ENCODE measurements at regions not wholly inside any gene's neighbourhood (a gene's known extent, or its start where the extent isn't known, plus 50 kb on each side); places are given as distances from the start of the nearest gene placed in this dataset.

DNA sequence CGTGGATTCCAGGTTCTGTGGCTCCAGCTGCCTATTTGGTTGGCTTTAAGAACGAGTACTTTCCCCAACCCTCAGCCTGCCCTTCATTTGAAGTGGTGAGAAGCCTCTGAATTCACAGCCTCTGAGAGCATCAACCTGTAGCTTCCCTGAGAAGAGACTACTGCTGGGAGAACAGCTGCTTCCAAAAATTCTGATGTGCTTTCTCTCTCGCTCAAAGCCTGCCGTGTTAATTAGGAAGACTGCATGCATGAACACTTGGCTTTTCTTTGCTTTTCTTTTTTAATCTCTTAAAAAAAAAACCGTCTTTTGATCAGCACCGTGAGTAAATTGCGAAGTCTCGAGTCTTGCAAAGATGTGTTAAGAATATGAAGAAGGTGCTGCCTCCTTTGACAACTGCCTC is 153.4 kb upstream of the MAP1B start:
- DNase-seq, result no peak

DNA sequence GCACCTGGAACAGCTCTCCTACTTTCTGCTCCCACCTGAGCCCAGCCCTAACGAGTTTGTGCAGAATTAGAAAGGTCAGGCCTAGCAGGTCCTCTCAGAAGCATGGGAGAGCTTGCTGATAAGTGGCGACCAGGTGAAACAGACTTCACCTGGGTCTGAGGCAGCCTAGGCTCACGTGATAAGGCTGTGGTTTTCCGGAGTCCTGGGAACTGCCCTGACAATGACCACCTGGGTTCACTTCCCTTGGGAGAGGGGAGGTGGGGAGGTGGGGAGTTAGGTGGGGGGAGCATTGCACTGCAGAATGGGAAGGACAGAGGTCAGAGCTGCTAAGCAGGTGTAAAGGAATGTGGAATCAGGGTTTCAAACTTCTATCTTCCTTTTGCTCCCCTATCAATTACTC is 152.9 kb upstream of the MAP1B start:
- DNase-seq, result no peak

DNA sequence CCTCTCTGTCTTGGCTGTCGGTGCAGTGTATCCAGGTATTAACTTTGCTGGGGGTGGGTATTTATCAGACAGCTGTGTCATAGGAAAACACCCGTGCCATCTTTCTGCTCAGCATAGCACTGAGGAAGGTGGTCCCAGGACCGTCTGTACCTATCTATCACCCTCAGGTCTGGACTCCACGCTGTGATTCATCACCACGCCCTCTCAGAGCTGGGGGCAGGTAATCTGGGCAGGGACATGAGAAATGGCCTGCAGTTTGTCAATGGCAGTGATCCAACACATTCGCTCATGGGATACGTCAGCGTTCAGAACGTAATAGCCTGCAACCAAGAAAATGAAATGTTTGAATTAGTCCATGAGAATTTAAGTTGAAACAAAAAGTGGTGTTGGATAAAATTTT is 151.6 kb upstream of the MAP1B start:
- DNase-seq, result no peak

DNA sequence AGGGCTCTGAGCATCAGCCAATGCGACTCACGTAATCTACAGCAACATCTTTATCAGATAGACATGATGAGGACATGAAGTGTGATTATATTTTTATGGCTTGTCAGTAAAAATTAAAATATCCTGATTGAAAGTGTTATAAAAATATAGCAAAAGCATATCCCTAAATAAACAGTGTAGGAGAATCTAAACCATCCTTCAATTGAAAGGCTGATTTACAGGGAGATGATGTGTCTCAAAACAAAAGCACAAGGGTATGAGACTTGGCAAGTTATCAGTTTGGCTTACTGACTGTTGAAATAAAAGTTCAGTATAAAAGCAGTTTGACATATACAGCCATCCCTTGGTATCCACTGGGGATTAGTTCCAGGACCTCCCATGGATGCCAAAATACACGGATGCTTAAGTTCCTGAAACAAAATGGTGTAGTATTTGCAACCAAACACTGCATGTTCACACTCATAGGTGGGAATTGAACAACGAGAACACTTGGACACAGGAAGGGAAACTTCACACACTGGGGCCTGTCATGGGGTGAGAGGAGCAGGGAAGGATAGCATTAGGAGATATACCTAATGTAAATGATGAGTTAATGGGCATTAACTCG is 149.9 kb upstream of the MAP1B start:
- DNase-seq, result no peak

DNA sequence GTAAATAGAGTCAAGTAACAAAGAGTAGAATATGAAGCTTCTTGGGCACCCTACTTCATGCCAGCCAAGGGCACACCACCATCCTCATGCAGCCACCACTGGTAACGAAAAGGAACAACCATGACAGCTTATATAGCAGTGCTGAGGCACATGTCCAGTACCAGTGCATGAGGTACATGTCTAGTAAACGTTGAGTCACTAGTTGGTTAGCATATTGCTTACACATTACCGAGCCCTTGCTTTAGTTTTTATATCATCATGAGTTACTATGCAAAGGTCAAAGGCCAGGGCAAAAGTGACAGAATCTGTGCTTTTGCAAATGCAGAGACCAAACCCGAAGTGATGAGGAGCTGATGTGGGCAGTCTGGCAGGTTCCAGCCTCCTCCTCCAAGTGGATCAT is 147.1 kb upstream of the MAP1B start:
- DNase-seq, result no peak

DNA sequence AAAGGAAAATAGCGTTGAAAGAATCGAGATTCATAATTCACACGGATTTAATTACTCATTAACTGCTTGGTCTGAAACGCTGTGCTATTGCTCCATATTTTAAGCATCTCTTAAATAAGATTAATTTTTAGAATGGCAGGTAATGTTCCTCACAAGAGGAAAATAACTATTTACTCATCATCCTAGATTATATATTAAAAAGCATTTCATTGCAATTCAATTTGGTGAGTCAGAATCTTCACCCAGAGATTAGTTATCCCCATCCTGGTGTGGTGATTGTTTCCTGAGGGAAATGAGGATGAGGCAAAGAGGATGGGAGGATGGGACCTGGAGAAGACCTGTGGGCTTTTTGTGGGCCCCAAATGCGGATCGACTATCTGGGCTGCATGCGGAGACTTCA is 145.5 kb upstream of the MAP1B start:
- DNase-seq, result no peak

DNA sequence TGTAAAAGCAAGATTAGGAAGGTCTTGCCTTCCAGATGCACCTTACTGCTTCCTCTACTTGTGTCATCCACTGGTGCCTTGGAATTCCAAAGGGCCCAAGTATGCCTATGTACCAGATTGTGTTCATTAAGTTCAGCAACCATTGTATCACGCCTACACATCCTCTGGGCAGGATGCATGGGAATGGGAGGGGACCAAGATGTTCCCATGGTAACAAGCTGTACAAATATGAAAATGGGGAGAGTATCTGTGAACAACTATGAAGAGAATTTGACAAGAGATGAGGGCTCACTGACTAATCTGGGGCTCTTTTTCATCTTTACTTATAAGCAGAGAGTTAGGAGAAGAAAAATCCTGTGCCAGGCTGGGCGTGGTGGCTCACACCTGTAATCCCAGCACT is 137.8 kb upstream of the MAP1B start:
- no peak for DNase-seq

DNA sequence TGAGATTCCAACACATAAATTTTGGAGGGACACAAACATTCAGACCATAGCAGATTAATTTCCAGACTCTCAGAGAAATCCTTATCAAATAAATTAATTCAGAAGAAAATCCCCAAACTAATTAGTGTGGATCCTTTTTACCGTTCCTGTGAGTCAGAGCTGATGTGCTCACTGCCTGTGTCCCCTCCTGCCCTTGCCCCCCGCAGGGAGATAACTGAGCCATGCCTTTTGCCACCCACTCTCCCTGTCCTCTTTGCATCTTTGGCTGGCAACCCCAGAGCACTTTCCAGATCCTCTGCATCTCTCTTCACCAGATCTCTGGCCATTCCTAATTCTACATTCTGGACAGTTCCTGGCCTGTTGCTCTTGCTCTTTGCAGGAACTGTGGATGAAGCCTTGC is 135.4 kb upstream of the MAP1B start:
- no peak for DNase-seq

DNA sequence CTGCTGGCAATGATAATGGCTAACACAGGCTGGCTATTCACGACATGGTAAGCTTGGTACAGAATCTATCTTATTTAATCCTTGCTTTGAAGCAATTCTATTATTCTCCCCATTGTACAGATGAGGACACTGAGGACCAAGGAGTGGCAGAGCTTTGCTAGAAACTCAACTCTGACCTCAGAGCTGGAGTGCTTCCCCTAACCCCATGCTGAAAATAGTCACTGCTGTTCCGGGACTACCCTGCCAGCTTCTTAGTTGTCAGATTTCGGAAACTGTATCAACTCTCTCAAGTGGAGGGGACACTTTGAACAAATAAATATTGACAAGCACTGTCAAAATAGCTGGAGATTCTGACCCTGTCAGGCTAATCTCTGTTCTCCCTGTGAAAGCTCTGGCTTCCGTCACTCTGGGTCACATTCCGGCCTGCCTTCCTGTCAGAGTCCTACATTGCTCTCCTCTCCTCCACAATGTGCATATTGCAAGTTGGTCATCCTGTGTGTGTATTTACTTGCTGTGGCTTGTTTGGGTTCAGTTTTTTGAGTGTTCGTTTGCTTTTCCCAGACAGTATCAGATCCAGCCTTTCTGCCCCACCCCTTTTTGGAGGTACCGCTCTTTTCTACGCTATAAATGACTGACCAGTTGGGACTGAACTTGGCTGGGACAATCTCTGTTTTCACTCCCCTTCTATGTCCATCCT is 134.3 kb upstream of the MAP1B start:
- DNase-seq, result no peak

DNA sequence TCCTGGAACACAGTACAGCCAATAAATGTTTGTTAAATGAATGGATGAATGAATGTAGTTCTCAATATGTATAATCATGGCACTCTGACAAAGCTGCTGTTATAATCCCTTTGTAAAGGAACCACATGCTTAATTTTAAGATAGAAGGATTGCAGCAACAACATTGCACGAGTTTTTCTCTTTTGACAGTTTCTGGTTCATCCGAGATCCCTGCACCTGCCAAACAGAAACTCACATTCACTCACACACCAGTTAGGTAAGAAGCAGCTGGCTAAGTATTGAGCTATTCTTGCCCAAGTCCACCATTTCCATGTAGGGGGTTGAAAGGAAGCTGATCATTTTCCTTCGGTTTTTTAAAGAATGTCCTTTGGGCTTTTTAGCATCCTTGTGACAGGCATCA is 133.7 kb upstream of the MAP1B start:
- no peak for DNase-seq

DNA sequence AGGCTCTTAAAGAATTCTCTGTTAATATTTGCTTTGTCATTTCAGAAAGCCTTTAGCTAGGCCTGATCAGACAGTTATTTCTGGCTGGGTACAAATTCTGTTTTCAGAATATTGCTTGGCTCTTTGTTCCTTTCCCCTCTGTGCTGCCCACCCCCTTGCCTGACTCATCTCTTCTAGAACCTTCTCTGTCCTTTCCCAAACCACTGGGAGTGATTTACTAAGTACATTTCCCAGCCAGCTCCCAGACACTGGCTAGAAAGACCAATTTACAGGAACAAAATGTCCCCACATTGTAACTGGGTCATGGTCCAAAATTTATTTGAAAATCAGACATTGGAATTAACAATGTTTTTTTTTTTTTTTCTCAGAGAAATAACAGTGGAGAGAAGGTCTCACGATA is 133.1 kb upstream of the MAP1B start:
- no peak for DNase-seq

DNA sequence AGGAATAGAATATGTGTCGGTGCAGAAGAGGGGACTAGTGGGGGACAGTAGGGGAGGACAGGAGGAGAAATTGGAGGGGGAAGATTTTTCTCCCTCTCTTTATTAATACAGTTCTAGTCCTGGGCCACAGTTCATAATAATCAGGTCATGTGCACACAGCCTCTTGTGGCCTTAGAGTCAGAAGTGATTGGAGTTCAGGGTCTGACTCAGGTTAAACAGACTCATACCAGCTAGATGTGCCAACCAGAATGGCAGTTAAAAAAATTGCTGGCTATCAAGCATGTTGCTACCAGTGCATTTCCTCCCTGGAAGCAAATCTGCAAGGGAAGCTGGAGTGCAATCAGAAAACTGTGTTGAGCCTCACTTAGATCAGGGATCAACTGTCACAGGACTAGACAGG is 132.7 kb upstream of the MAP1B start:
- DNase-seq, result no peak

DNA sequence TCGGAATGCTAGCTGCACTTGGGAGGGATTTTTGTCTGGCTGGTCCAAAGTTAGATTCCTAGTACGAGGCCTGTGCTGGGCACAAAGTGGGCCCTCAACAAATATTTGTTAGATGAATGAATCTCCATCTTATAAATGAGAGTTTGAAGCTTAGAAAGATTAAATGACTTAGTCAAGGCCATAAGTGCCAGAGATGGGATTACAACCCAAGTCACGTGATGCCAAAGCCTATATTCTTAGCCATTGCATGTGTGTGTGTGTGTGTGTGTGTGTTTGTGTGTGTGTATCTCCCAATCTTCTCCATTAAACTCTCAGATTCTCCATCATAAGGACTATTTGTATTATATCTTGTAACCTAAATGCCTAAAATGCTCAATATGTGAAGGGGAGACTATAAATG is 130.8 kb upstream of the MAP1B start:
- DNase-seq, result no peak

DNA sequence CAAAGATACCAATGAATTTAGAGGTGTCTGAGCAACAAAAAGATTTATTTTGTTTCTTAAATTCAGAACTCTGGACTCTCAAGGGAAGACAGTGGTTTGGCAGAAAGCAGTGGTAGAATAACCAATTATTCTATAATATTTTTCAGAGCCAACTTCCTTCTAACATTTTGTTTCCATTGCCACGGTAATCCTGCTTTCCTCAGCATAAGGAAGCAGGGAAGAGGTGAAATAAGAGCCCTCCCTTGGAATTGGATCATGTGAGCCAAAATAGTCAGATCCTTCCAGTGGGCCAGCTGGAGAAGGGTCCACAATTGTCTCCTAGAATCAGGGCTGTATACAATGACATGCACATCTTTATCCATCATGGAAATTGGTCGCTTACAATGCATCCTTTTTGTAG is 130.0 kb upstream of the MAP1B start:
- no peak for DNase-seq

DNA sequence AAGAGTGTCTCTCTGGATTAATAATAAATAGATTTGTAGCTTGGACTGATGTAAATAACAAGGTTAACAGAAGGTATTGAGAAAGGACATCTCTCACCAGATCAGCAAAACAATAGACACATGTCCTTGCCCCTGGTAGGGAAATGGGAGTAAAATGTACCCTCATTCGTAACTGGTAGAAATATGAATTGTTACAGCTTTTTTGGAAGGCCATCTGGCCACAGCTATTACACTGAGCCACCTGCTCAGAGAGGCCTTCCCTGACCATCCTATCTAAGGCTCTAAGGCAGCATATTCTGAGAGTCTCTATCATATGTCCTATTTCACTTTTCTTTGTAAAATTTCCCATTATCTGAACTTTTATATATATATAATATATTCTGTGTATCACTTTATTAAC is 129.1 kb upstream of the MAP1B start:
- DNase-seq, result no peak

DNA sequence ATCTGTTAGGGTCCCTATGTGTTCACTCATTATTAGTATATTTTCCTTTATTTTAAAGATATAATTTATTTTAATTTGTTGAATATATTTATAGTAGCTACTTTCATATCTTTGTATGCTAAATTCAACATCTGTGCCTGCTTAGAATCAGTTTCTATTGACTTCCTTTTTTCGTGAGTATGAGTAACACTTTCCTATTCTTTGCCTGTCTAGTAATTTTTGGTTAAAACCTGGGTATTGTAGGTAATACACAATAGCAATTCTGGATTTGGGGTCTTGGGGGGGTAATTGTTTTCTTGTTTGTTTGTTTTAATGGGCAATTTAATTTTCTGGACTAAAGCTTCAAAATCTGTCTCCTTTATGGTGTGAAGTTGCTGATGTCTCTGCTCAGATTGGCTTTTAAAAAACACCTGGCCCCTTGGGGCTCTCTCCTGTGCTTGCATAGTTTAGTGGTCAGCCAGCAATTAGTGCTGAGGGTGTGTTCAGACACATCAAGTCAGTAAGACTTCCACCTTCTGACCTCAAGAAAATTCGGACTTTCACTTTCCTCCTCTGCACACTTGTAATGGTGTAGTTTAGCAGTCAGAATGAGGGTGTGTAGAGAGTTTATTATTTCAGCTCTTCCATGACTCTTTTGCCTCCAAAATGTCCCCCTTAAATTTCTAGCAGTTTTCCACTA is 124.4 kb upstream of the MAP1B start:
- no peak for DNase-seq

DNA sequence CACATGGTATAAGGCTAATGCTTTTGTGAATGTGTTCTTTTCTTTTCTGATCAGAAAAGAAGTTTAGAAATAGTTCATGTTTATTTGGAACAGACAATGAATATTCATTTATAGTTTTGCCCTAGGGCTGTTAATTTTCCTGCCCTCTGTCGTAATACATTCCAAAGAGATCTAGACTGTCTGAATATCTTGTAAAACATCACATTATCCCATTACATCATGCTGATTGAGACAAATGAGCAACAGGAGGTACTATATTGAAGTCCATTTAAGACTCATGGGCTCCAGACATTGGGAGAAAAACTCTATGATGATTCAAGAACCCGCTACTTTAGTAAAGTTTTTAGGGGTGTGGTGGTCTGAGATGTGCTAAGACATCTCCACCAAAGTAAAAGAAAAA is 121.2 kb upstream of the MAP1B start:
- DNase-seq, result no peak

DNA sequence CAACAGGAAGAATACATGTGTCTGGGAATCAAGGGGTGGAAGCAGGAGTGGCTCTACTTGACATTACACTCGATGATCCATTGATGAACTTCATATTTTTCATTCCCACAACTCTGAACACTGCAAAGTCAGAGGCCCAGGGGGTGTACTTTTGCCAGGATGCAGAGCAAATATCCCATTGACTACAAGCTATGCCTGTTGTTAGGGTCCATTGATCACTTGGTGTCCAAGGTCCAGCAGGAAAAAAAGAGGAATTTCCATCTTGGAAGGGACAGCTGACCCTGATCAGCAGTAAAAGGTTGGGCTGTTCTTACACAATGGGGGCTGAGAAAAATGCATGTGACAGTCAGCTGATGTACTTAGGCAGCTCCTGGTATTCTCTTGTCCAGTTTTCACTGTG is 118.5 kb upstream of the MAP1B start:
- DNase-seq, result no peak

DNA sequence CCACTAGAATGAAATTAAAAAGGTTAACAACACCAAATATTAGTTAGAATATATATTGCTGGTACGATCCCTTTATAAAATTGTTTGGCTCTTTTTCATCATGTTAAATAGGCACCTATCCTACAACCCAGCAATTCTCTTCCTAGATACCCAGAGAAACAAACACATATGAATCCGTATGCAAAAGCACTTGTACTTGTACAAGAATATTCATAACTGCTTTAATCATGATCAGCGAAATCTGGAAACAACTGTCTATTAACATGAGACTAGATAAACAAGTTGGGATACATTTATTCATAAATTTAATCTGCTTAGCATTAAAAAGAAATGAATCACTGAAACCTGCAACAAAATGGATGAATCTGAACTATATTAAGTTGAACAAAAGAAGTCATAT is 113.7 kb upstream of the MAP1B start:
- no peak for DNase-seq

DNA sequence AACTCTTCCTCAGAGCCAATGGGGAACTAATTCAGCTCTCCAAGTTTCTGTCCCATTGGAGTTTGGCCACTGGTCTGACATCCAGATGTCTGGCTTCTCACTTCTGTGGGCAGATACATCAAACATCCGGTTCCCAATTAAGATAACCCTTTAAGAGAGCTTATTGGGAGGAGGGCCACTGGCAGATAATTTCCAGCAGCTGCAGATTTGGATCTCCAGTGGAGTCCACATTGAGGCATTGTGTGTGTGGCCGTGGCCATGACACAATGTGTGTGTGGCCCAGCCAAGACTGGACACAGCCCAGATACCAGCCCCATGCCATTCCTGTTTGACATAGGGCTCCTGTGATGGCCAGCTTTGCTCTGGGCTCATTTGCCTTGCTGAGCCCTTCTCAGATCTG is 110.5 kb upstream of the MAP1B start:
- DNase-seq, result no peak

DNA sequence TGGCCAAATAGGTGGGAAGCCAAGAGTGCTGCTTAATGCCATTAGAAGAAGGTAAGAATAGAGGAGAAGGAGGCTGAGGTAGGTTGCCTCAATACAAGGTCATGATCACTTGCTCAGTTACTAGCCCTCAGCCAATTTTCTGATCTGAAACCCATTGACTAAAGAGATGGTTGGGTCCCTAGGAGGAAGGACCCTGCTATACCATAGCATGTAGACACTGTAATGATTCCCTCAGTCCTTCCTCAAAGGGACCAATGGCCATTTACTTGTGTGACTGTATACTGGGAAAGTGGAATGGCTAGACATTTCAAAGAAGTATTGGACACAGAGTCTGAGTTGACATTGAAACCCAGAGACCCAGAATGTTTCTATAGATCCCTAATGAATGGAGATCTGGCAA is 108.5 kb upstream of the MAP1B start:
- no peak for DNase-seq

DNA sequence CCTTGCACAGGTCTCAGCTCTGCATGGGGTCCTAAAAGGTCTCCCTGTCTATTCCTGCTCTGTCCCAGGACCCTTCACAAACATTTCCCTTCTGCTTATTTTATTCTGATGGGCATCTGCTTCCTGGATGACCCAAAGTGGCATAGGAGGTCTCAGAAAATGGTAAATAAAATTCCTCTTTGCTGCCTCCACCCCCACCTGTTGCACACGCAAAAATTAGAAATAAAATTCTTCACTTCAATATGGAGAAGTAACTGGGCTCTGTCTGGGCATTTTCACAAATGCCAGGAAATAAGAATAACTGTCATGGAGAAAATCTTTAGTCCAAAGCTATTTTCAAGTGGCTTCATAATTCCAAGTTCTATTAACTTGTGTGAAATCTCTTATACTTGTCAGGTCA is 106.6 kb upstream of the MAP1B start:
- DNase-seq, result no peak

DNA sequence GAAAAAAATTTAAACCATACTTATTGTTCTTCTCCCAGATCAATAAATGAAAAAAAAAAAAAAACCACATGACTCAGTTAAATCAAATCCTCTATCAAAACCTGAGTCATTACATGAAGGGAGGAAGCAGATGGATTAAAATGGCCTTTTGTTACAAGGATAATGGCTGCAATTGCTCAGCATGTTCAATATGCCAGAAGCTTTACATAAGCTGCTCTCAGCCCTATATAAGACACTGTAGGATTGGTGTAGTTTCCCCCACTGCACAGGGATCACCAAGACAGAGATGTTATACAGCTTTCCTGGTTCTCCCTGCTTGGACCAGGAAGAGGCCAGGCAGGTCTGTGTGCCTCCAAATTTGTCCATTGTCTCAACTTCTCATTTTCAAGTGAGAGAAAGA is 101.6 kb upstream of the MAP1B start:
- DNase-seq, result no peak

DNA sequence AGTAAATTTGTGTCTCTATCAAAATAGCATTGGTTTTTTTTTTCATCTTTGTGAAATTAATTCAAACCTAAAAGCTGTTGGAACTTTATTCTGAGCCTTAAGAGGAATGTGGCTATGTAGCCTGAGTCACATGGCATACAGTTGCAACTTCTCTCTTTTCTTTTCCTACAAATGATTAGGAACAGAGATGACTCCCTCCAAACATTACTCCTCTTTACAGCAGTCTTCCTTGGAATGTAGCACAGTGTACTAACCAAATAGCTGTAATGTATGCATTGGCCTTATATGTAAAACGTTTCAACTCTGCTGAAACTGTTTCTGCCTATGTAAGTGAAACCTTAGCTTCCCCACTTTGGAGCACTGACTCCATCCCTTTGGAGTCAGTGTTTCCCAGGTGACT is 100.9 kb upstream of the MAP1B start:
- DNase-seq, result no peak

Data from GOT3 (cell line).